H1 (cell line): ENCODE measurements at regions not wholly inside any gene's neighbourhood (a gene's known extent, or its start where the extent isn't known, plus 50 kb on each side); places are given as distances from the start of the nearest gene placed in this dataset.
A peak's percentile ranks its signal among the peaks of the same experiment; 100 is the strongest.

Source experiments
- CEBPB ChIP-seq: IDR thresholded peaks from 2 replicates; pipeline ENCODE4 v1.6.1; 2012; ENCODE audit warnings: low read depth, low read length
- CTCF ChIP-seq, 3 experiments: IDR thresholded peaks; 1 replicate in 2 of 3; 2 replicates in 1 of 3; pipeline versions ENCODE4 v1.5.1 to v1.6.1; 2011; ENCODE audit warnings: low read length in 3 of 3, mild to moderate bottlenecking in 3 of 3, inconsistent platforms in 2 of 3, low read depth in 1 of 3, moderate library complexity in 1 of 3; ENCODE audit not compliant: insufficient read depth in 1 of 3; ENCODE audit errors: control extremely low read depth in 1 of 3
- EZH2 ChIP-seq: fragments of 200-600 bp; sonication (generic); IDR thresholded peaks from 2 replicates; pipeline ENCODE4 v1.7.1; 2012; ENCODE audit warnings: low read depth, mild to moderate bottlenecking, moderate library complexity, low read length, inconsistent platforms; ENCODE audit not compliant: severe bottlenecking
- GABPA ChIP-seq: IDR thresholded peaks from 2 replicates; pipeline ENCODE4 v1.6.1; 2011; ENCODE audit warnings: mild to moderate bottlenecking, low read length, moderate library complexity, borderline replicate concordance; ENCODE audit not compliant: insufficient read depth
- HDAC6 ChIP-seq: IDR thresholded peaks from one replicate; pipeline ENCODE4 v1.7.1; 2012; ENCODE audit warnings: low read depth, mild to moderate bottlenecking, inconsistent platforms, low read length, moderate library complexity
- POLR2A ChIP-seq, 2 experiments: IDR thresholded peaks; 1 replicate in 1 of 2; 2 replicates in 1 of 2; pipeline ENCODE4 v1.6.1; 2011; ENCODE audit warnings: low read depth in 2 of 2, low read length in 2 of 2, mild to moderate bottlenecking in 2 of 2; ENCODE audit errors: control extremely low read depth in 1 of 2
- POLR2AphosphoS5 ChIP-seq: IDR thresholded peaks from 2 replicates; pipeline ENCODE4 v1.6.1; 2011; ENCODE audit warnings: low read depth, low read length
- RFX5 ChIP-seq: IDR thresholded peaks from 2 replicates; pipeline ENCODE4 v1.6.1; 2011; ENCODE audit warnings: low read depth, low read length, improper control_type of control experiment, borderline replicate concordance
- SIN3A ChIP-seq, 2 experiments: IDR thresholded peaks in 1 of 2; conservative IDR thresholded peaks in 1 of 2; 2 replicates each; pipeline ENCODE4 v1.6.1; 2011 to 2012; ENCODE audit warnings: low read length in 2 of 2, improper control_type of control experiment in 1 of 2, low read depth in 1 of 2, mild to moderate bottlenecking in 1 of 2
- SUZ12 ChIP-seq: fragments of 200-600 bp; sonication (generic); IDR thresholded peaks from 2 replicates; pipeline ENCODE4 v1.6.1; 2012; ENCODE audit warnings: mild to moderate bottlenecking, inconsistent platforms, low read length, moderate library complexity, mixed read lengths
- TCF12 ChIP-seq: IDR thresholded peaks from 2 replicates; pipeline ENCODE4 v1.6.1; 2011; ENCODE audit warnings: low read depth, mild to moderate bottlenecking, low read length
- YY1 ChIP-seq: IDR thresholded peaks from 2 replicates; pipeline ENCODE4 v1.6.1; 2011; ENCODE audit warnings: low read depth, mild to moderate bottlenecking, low read length

- no peak for TF ChIP-seq TCF12
- no peak for TF ChIP-seq YY1
- no peak for TF ChIP-seq CEBPB
- no peak for TF ChIP-seq SIN3A (conservative IDR thresholded peaks at IDR 0.05 in 1 of 2, IDR thresholded peaks at IDR 0.05 in 1 of 2; ENCODE audit: low read depth in 1 of 2, low read length in 2 of 2)
- TF ChIP-seq POLR2AphosphoS5: no peak
- TF ChIP-seq CTCF (IDR thresholded peaks at IDR 0.05; ENCODE audit: control extremely low read depth in 1 of 3, insufficient read depth in 1 of 3, low read depth in 1 of 3, low read length in 3 of 3): no peak
- no peak for TF ChIP-seq POLR2A (IDR thresholded peaks at IDR 0.05; ENCODE audit: control extremely low read depth in 1 of 2, low read depth in 2 of 2, low read length in 2 of 2)
- TF ChIP-seq SUZ12: no peak
- no peak for TF ChIP-seq HDAC6
- no peak for TF ChIP-seq RFX5
- no peak for TF ChIP-seq GABPA
- TF ChIP-seq EZH2: peak; percentile 28
Measured at GRCh38 chr5:176742246-176743105, 67.9 kb upstream of the UNC5A start.
